Neural cell (in vitro differentiated cells): ENCODE measurements at regions not wholly inside any gene's neighbourhood (a gene's known extent, or its start where the extent isn't known, plus 50 kb on each side); places are given as distances from the start of the nearest gene placed in this dataset.

Experiments used
- H2AFZ ChIP-seq: fragments of 200-600, 300-800 bp; sonication (generic), shearing (Covaris generic); 2 replicates; pipeline ENCODE4 v1.6.0; 2014; ENCODE audit warnings: low read depth, mild to moderate bottlenecking, antibody characterized with exemption, low read length, moderate library complexity
- H3F3A ChIP-seq: fragments of 200-600 bp; shearing (Covaris generic); 2 replicates; pipeline ENCODE4 v1.6.1; 2016; ENCODE audit warnings: mild to moderate bottlenecking, moderate library complexity, mixed read lengths, antibody characterized with exemption, low read length; ENCODE audit not compliant: insufficient read depth, poor library complexity, severe bottlenecking
- H3K27ac ChIP-seq: fragments of 200-600, 300-800 bp; sonication (generic), shearing (Covaris generic); 2 replicates; pipeline ENCODE4 v1.5.1; 2014; ENCODE audit warnings: mild to moderate bottlenecking, low read length, moderate library complexity
- H3K27me3 ChIP-seq: fragments of 300-800, 200-600 bp; sonication (generic), shearing (Covaris generic); 2 replicates; pipeline ENCODE4 v1.6.0; 2014; ENCODE audit warnings: mild to moderate bottlenecking, low read depth, low read length, moderate library complexity; ENCODE audit not compliant: insufficient read depth
- H3K36me3 ChIP-seq: fragments of 300-800, 200-600 bp; sonication (generic), shearing (Covaris generic); 2 replicates; pipeline ENCODE4 v1.5.1; 2014; ENCODE audit warnings: mild to moderate bottlenecking, antibody characterized with exemption, low read length, moderate library complexity; ENCODE audit not compliant: insufficient read depth
- H3K4me2 ChIP-seq: fragments of 300-800, 200-600 bp; sonication (generic), shearing (Covaris generic); 2 replicates; pipeline ENCODE4 v1.6.0; 2014; ENCODE audit warnings: mild to moderate bottlenecking, low read length
- H3K4me3 ChIP-seq: fragments of 300-800, 200-600 bp; sonication (generic), shearing (Covaris generic); 2 replicates; pipeline ENCODE4 v1.5.1; 2014; ENCODE audit warnings: mild to moderate bottlenecking, low read length, moderate library complexity
- H3K79me2 ChIP-seq: fragments of 200-600 bp; shearing (Covaris generic); replicated peaks from 2 replicates; pipeline ENCODE4 v1.6.0; 2014; ENCODE audit warnings: mild to moderate bottlenecking, low read length, moderate library complexity; ENCODE audit not compliant: insufficient read depth
- H3K9ac ChIP-seq: fragments of 300-800, 200-600 bp; sonication (generic), shearing (Covaris generic); 2 replicates; pipeline ENCODE4 v1.6.1; 2016; ENCODE audit warnings: mild to moderate bottlenecking, low read length, mixed read lengths
- H3K9me2 ChIP-seq: fragments of 200-600 bp; shearing (Covaris generic); 2 replicates; pipeline ENCODE4 v1.6.1; 2016; ENCODE audit warnings: mild to moderate bottlenecking, low read length, mixed read lengths; ENCODE audit not compliant: insufficient read depth
- H3K9me3 ChIP-seq: fragments of 200-600, 300-800 bp; sonication (generic), shearing (Covaris generic); 2 replicates; pipeline ENCODE4 v1.6.1; 2016; ENCODE audit warnings: mild to moderate bottlenecking, mixed run types, low read length, moderate library complexity, mixed read lengths
- H4K20me1 ChIP-seq: fragments of 200-600 bp; shearing (Covaris generic); 2 replicates; pipeline ENCODE4 v1.6.1; 2016; ENCODE audit warnings: mild to moderate bottlenecking, mixed run types; ENCODE audit not compliant: insufficient read depth
- CTCF ChIP-seq: fragments of 450-650 bp; IDR thresholded peaks from 2 replicates; pipeline ENCODE4 v1.5.1; 2014; ENCODE audit warnings: antibody characterized with exemption, mild to moderate bottlenecking, moderate library complexity; ENCODE audit not compliant: poor library complexity, severe bottlenecking
- EP300 ChIP-seq: fragments of 450-650 bp; conservative IDR thresholded peaks from 2 replicates; pipeline ENCODE4 v1.6.1; 2014; ENCODE audit warnings: antibody characterized with exemption, mild to moderate bottlenecking, moderate library complexity; ENCODE audit not compliant: poor library complexity, severe bottlenecking
- POLR2AphosphoS5 ChIP-seq: IDR thresholded peaks from 2 replicates; pipeline ENCODE4 v1.6.1; 2012
- RAD21 ChIP-seq: fragments of 450-650 bp; conservative IDR thresholded peaks from 2 replicates; pipeline ENCODE4 v1.6.1; 2014; ENCODE audit warnings: antibody characterized with exemption, mild to moderate bottlenecking, moderate library complexity
- REST ChIP-seq: IDR thresholded peaks from 2 replicates; pipeline ENCODE4 v1.6.1; 2012; ENCODE audit warnings: borderline replicate concordance
- SMC3 ChIP-seq: fragments of 450-650 bp; conservative IDR thresholded peaks from 2 replicates; pipeline ENCODE4 v1.6.1; 2014; ENCODE audit warnings: antibody characterized with exemption, mild to moderate bottlenecking, moderate library complexity; ENCODE audit not compliant: poor library complexity
- TAF1 ChIP-seq: IDR thresholded peaks from 2 replicates; pipeline ENCODE4 v1.6.1; 2012; ENCODE audit warnings: low read depth

- Histone ChIP-seq H3F3A (no peaks in the 10 kb centered on the region), H3K4me2 (no peak overlapping the region), H3K27me3 (no peaks in the 10 kb centered on the region), H3K27ac (no peak overlapping the region), H3K9ac (no peak overlapping the region), H3K79me2 (no peaks in the 10 kb centered on the region), H3K9me3 (no peaks in the 10 kb centered on the region), H3K36me3 (no peaks in the 10 kb centered on the region), H4K20me1 (no peaks in the 10 kb centered on the region), H3K9me2 (no peaks in the 10 kb centered on the region), H3K4me3 (no peak overlapping the region), H2AFZ (no peak overlapping the region)
- TF ChIP-seq TAF1 = no peak
- no peak for TF ChIP-seq RAD21
- TF ChIP-seq REST = no peak
- TF ChIP-seq EP300 = no peak
- TF ChIP-seq POLR2AphosphoS5 = no peak
- no peak for TF ChIP-seq CTCF
Measured at GRCh38 chr2:111236025-111236424, 115.3 kb downstream of the BCL2L11 start.

GRCh38 chr2:111238296-111238695 is 117.6 kb downstream of the BCL2L11 start:
- Histone ChIP-seq H3K9me2 (no peaks in the 10 kb centered on the region), H3K4me3 (no peak overlapping the region), H3K79me2 (no peaks in the 10 kb centered on the region), H3K27me3 (no peaks in the 10 kb centered on the region), H3K9me3 (no peaks in the 10 kb centered on the region), H3K9ac (no peak overlapping the region), H4K20me1 (no peaks in the 10 kb centered on the region), H3K4me2 (no peak overlapping the region), H3F3A (no peaks in the 10 kb centered on the region), H3K36me3 (no peaks in the 10 kb centered on the region), H2AFZ (no peak overlapping the region), H3K27ac (no peak overlapping the region)
- TF ChIP-seq REST (no peak), CTCF (no peak), RAD21 (no peak), EP300 (no peak), TAF1 (no peak), POLR2AphosphoS5 (no peak), SMC3 (no peak)
